ENCODE measurements at regions not wholly inside any gene's neighbourhood (a gene's known extent, or its start where the extent isn't known, plus 50 kb on each side); places are given as distances from the start of the nearest gene placed in this dataset.

GRCh38 chr13:88863116-88863515, 1191.9 kb downstream of the SLITRK5 start:
- TF ChIP-seq YY1 (IDR thresholded peaks at IDR 0.05; ENCODE audit: insufficient read depth, insufficient read length) (no peak), ZNF274 (IDR thresholded peaks at IDR 0.05; ENCODE audit: low read depth, low read length) (no peak), SUZ12 (IDR thresholded peaks at IDR 0.05; ENCODE audit: extremely low read depth, insufficient read depth, insufficient read length) (no peak)
